GM18519 (cell line): ENCODE measurements at regions not wholly inside any gene's neighbourhood (a gene's known extent, or its start where the extent isn't known, plus 50 kb on each side); places are given as distances from the start of the nearest gene placed in this dataset.
"Not testable (repeated sequence)": the region's sequence is repeated elsewhere in the genome, so short reads cannot be mapped to it uniquely, and the experiment has no call there.

Experiments used
- ATAC-seq: cut with Tn5 transposase; IDR thresholded peaks from one replicate; pipeline ENCODE4 v1.9.1; 2021; ENCODE audit warnings: mild to moderate bottlenecking, moderate library complexity; ENCODE audit not compliant: unreplicated experiment, low FRiP score

- peak; percentile 71 for ATAC-seq
These were observed 51.9 kb upstream of the NMUR2 start for GRCh38 chr5:152456815-152457443.

- ATAC-seq: peak; percentile 93
These were observed 57.1 kb upstream of the NMUR2 start for GRCh38 chr5:152462021-152462721.

- no peak for ATAC-seq
These were observed 59.0 kb upstream of the NMUR2 start for GRCh38 chr5:152464048-152464447.

- ATAC-seq: no peak
These were observed 60.1 kb upstream of the NMUR2 start for GRCh38 chr5:152465140-152465539.

- ATAC-seq: no peak
These were observed 61.1 kb upstream of the NMUR2 start for GRCh38 chr5:152466085-152466745.

- no peak for ATAC-seq
These were observed 65.1 kb upstream of the NMUR2 start for GRCh38 chr5:152470167-152470566.

GRCh38 chr5:152472083-152472482 is 67.0 kb upstream of the NMUR2 start:
- ATAC-seq: no peak

- ATAC-seq: no peak
These were observed 69.9 kb upstream of the NMUR2 start for GRCh38 chr5:152474961-152475360.

- no peak for ATAC-seq
These were observed 72.5 kb upstream of the NMUR2 start for GRCh38 chr5:152477536-152477935.

- not testable (repeated sequence) for ATAC-seq
These were observed 74.8 kb upstream of the NMUR2 start for GRCh38 chr5:152479866-152480265.

- ATAC-seq: not testable (repeated sequence)
These were observed 75.6 kb upstream of the NMUR2 start for GRCh38 chr5:152480677-152481076.

GRCh38 chr5:152487130-152487529 is 82.1 kb upstream of the NMUR2 start:
- ATAC-seq: no peak

- ATAC-seq: no peak
These were observed 83.8 kb upstream of the NMUR2 start for GRCh38 chr5:152488869-152489268.

- no peak for ATAC-seq
These were observed 94.9 kb upstream of the NMUR2 start for GRCh38 chr5:152499814-152500535.

GRCh38 chr5:152501294-152501693 is 96.2 kb upstream of the NMUR2 start:
- no peak for ATAC-seq

GRCh38 chr5:152503206-152503605 is 98.1 kb upstream of the NMUR2 start:
- ATAC-seq: no peak

GRCh38 chr5:152505442-152506042 is 100.5 kb upstream of the NMUR2 start:
- ATAC-seq: peak; percentile 89

GRCh38 chr5:152511120-152511519 is 106.0 kb upstream of the NMUR2 start:
- ATAC-seq: no peak

- no peak for ATAC-seq
These were observed 106.6 kb upstream of the NMUR2 start for GRCh38 chr5:152511531-152512132.

- no peak for ATAC-seq
These were observed 109.8 kb upstream of the NMUR2 start for GRCh38 chr5:152514827-152515397.
